Dedifferentiated amniotic fluid mesenchymal stem cell (primary cell): ENCODE measurements at regions not wholly inside any gene's neighbourhood (a gene's known extent, or its start where the extent isn't known, plus 50 kb on each side); places are given as distances from the start of the nearest gene placed in this dataset.

Source experiments
- DNase-seq: peaks from one replicate; pipeline ENCODE4 v3.0.0-alpha.2; 2016; ENCODE audit errors: extremely low spot score

GRCh38 chr4:163622379-163623035 is 128.0 kb downstream of the TMA16 start:
- DNase-seq, result no peak

GRCh38 chr4:163623787-163624186 is 129.3 kb downstream of the TMA16 start:
- DNase-seq, result no peak

- DNase-seq, result no peak
Measured at GRCh38 chr4:163624727-163625126, 130.2 kb downstream of the TMA16 start.

- no peak for DNase-seq
Measured at GRCh38 chr4:163631288-163631687, 136.8 kb downstream of the TMA16 start.

- DNase-seq, result no peak
Measured at GRCh38 chr4:163638909-163639308, 144.4 kb downstream of the TMA16 start.

- no peak for DNase-seq
Measured at GRCh38 chr4:163649557-163650091, 155.1 kb downstream of the TMA16 start.

- no peak for DNase-seq
Measured at GRCh38 chr4:163651761-163652160, 157.3 kb downstream of the TMA16 start.

GRCh38 chr4:163654621-163655020 is 160.1 kb downstream of the TMA16 start:
- no peak for DNase-seq

- DNase-seq, result no peak
Measured at GRCh38 chr4:163660636-163661035, 166.1 kb downstream of the TMA16 start.

- no peak for DNase-seq
Measured at GRCh38 chr4:163662768-163663167, 168.3 kb downstream of the TMA16 start.

- DNase-seq, result no peak
Measured at GRCh38 chr4:163663454-163664225, 169.2 kb downstream of the TMA16 start.

GRCh38 chr4:163665101-163665500 is 170.6 kb downstream of the TMA16 start:
- DNase-seq, result no peak

GRCh38 chr4:163665521-163666331 is 171.2 kb downstream of the TMA16 start:
- no peak for DNase-seq

- no peak for DNase-seq
Measured at GRCh38 chr4:163666332-163666873, 171.9 kb downstream of the TMA16 start.

- no peak for DNase-seq
Measured at GRCh38 chr4:163672751-163673150, 178.3 kb downstream of the TMA16 start.

GRCh38 chr4:163673848-163674697 is 179.6 kb downstream of the TMA16 start:
- DNase-seq, result no peak

- DNase-seq, result no peak
Measured at GRCh38 chr4:163679189-163679588, 184.7 kb downstream of the TMA16 start.

GRCh38 chr4:163680386-163681098 is 186.1 kb downstream of the TMA16 start:
- DNase-seq, result no peak

GRCh38 chr4:163681208-163681821 is 186.8 kb downstream of the TMA16 start:
- no peak for DNase-seq

GRCh38 chr4:163688856-163689255 is 194.4 kb downstream of the TMA16 start:
- DNase-seq, result no peak
